GF-D8 (cell line): ENCODE measurements at regions not wholly inside any gene's neighbourhood (a gene's known extent, or its start where the extent isn't known, plus 50 kb on each side); places are given as distances from the start of the nearest gene placed in this dataset.
"Not testable (repeated sequence)": the region's sequence is repeated elsewhere in the genome, so short reads cannot be mapped to it uniquely, and the experiment has no call there.

ENCODE experiments used
- DNase-seq: peaks from one replicate; lab custom pipeline; 2025; lab: John Stamatoyannopoulos, UW

GRCh38 chr1:206405282-206405681, 65.0 kb upstream of the IKBKE start:
- not testable (repeated sequence) for DNase-seq

DNA sequence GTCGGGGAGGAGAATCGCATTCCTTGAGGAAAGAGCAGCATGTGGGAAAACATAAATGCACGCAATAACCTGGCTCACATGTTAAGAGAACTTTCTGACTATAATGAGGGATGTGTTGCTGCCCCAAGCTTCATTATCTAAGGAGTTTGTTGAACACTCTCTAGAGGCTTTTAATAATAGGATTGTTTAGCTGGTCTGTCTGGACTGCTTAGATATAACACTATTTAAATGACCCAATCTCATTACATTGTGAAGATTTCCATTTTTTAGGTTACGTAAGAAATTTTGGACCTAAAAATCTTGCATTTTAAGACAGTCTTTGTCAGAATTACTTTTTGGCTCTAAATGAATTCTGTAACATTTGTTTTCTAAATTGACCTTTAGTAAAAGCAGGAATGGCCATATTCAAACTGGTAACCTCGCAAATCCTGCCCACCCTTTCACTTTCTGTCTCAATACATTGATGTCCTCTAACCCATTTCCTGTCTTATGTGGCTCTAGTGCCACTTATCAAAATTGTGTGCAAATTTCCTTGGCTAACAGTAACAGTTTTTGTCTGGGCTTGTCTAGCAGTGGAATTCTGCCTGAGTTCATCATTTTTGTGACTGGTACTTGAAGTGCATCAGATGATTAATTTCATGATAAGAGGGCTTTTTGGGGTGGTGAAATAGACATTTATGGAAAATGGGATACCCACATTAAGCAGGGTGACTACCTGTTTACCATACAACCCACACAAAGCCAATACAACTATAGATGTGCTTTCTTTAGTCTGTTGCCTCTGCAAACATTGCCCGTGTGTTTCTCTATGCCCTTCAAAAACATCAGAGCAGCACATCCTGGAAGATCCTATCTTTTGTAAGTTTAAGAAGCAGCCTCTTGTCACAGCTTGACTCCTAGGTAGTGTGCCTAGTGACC, 61.6 kb upstream of the IKBKE start:
- DNase-seq, result not testable (repeated sequence)

GRCh38 chr1:206411321-206411720, 59.0 kb upstream of the IKBKE start:
- no peak for DNase-seq

- no peak for DNase-seq
Observed at GRCh38 chr1:206415942-206416341, 54.3 kb upstream of the IKBKE start.

GRCh38 chr1:206417774-206418614, 52.3 kb upstream of the IKBKE start:
- DNase-seq, result no peak

- no peak for DNase-seq
Observed at GRCh38 chr1:206419250-206419649, 51.0 kb upstream of the IKBKE start.

DNA sequence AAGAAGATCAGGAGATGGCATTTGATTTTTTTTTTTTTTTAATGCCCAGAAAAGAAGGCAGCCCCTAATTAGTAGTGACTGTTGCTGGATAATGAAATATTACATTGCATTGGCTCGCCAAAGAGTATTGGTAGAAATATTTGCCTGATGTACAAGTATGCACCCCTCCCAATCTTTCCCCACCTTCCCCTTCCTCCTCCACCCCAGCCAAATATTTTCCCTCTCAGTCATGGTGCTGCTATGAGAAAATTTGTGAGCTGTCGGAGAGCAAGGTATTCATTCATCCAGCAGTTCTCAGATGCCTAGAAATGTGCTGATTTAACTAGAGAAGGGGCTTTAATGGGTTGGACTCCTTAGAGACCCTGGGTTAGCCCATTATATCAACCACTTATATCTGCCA, 50.5 kb upstream of the IKBKE start:
- DNase-seq, result no peak

DNA sequence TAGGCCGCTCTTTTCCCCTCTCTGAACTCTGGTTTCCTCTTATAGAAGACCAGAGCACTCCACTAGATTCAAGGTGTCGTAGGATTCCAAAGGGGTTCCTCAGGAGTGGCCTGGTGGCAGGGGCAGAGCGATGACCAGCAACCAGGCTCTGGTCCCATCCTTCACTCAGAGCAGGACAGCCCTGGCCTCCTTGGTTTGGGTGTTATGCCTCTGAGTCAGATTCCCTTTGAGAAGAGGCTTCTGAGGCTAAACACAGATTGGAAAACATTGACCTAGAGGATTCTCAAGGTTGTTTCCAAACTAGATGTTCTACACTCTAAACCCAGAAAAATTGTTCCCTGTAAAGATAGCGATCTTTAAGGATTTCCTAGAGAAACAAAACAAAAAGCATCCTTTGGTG, 49.8 kb upstream of the IKBKE start:
- no peak for DNase-seq
